Pancreas (tissue), 10 donors: ENCODE measurements at regions not wholly inside any gene's neighbourhood (a gene's known extent, or its start where the extent isn't known, plus 50 kb on each side); places are given as distances from the start of the nearest gene placed in this dataset.

Experiments used
- ATAC-seq, 4 donors: fragments of 200-7000 bp; cut with Tn5 transposase; one replicate each; pipeline versions ENCODE4 v1.8.0 to v1.9.1; 2020; ENCODE audit warnings: mild to moderate bottlenecking in 4 of 4, moderate library complexity in 4 of 4
- DNase-seq, 6 donors: peaks; one replicate each; pipeline ENCODE4 v3.0.0-alpha.2; 2020
- FAIRE-seq: peaks from 2 replicates; lab custom pipeline; 2012; peaks lifted over from hg19 to GRCh38; lab: Jason Lieb, UNC
- H3K27ac ChIP-seq, 4 donors: fragments of 200-600 bp; sonication (generic); 1 replicate in 3 of 4; 2 replicates in 1 of 4; pipeline versions ENCODE4 v1.5.0 to v1.8.0; 2020
- H3K27me3 ChIP-seq, 4 donors: fragments of 200-600 bp; one replicate each; pipeline ENCODE4 v1.8.0; 2021
- H3K36me3 ChIP-seq, 3 donors: fragments of 200-600 bp; sonication (generic) in 1 of 3; one replicate each; pipeline versions ENCODE4 v1.5.0 to v1.8.0; 2020 to 2021
- H3K4me1 ChIP-seq, 3 donors: fragments of 200-600 bp; one replicate each; pipeline ENCODE4 v1.8.0; 2021
- H3K4me3 ChIP-seq, 4 donors: fragments of 200-600 bp; sonication (generic) in 2 of 4; one replicate each; pipeline versions ENCODE4 v1.5.0 to v1.8.0; 2020 to 2021
- H3K9me3 ChIP-seq, 4 donors: fragments of 200-600 bp; one replicate each; pipeline ENCODE4 v1.8.0; 2021
- CTCF ChIP-seq, 4 donors: fragments of 200-600 bp; sonication (generic) in 3 of 4; IDR thresholded peaks; one replicate each; pipeline versions ENCODE4 v1.5.0 to v1.8.0; 2021; ENCODE audit warnings: antibody characterized with exemption in 4 of 4
- WGBS, 2 donors: extraction: QIAGEN DNeasy Blood & Tissue Kit; methylation state at CpG; one replicate each; pipeline ENCODE4 v1.1.7; 2013; 5-methylcytosine and 5-hydroxymethylcytosine counted together
- intact Hi-C, 3 donors: fragments of 100-400 bp; cut with DNase I; formaldehyde crosslinking; loops; one replicate each; pipeline versions ENCODE4 v1.11.1 to v1.14.2; 2022
- donor health status: healthy with polysubstance abuse.
- donor health status: DM: no; HTN: no; CAD: no; lungs with moderate emphysema.
- donor health status: DM: no; HTN: no; CAD: no.
- donor health status: control.
- donor health status: control.
- donor health status: Bipolar disorder and iron deficiency.
- donor health status: DM: yes; HTN: yes; CAD: no.
- donor health status: DM: no; HTN: no; CAD: no.
- donor health status: DM: no; HTN: no; CAD: no.
- donor health status: DM: yes; HTN: yes; CAD: no.

- whole genome bisulfite sequencing, 2 donors: 48 to 49% methylated on average over 2 of the region's 2 CpGs
- no peak for DNase-seq
- Histone ChIP-seq H3K4me1 (no peaks in the 10 kb centered on the region), H3K27ac (no peak overlapping the region), H3K36me3 (no peaks in the 10 kb centered on the region), H3K27me3 (no peaks in the 10 kb centered on the region), H3K4me3 (no peak overlapping the region), H3K9me3 (no peaks in the 10 kb centered on the region)
- intact Hi-C loops: no loop called here
- FAIRE-seq: no peak
- TF ChIP-seq CTCF (IDR thresholded peaks at IDR 0.05): no peak
- no peak for ATAC-seq
Measured at GRCh38 chr3:148223266-148223665, 474.4 kb upstream of the AGTR1 start.

- Histone ChIP-seq H3K9me3 (no peaks in the 10 kb centered on the region), H3K27me3 (no peaks in the 10 kb centered on the region), H3K27ac (no peak overlapping the region), H3K36me3 (no peaks in the 10 kb centered on the region), H3K4me3 (no peak overlapping the region), H3K4me1 (no peaks in the 10 kb centered on the region)
- no peak for TF ChIP-seq CTCF (IDR thresholded peaks at IDR 0.05)
- 81 to 87% methylated on average over 3 of the region's 3 CpGs for WGBS, 2 donors
- ATAC-seq (no peak), DNase-seq (no peak), FAIRE-seq (no peak)
- intact Hi-C loops: no loop called here
Measured at GRCh38 chr3:148226246-148226645, 471.5 kb upstream of the AGTR1 start.

GRCh38 chr3:148227534-148227933 is 470.2 kb upstream of the AGTR1 start:
- 95 to 98% methylated on average over 1 of the region's 1 CpG for WGBS, 2 donors
- DNase-seq (no peak), ATAC-seq (no peak), FAIRE-seq (no peak)
- Histone ChIP-seq H3K36me3 (no peaks in the 10 kb centered on the region), H3K9me3 (no peaks in the 10 kb centered on the region), H3K27me3 (no peaks in the 10 kb centered on the region), H3K27ac (no peak overlapping the region), H3K4me1 (no peaks in the 10 kb centered on the region), H3K4me3 (no peak overlapping the region)
- intact Hi-C loops: no loop called here
- no peak for TF ChIP-seq CTCF (IDR thresholded peaks at IDR 0.05)

GRCh38 chr3:148229107-148229506 is 468.6 kb upstream of the AGTR1 start:
- Histone ChIP-seq H3K27me3 (no peaks in the 10 kb centered on the region), H3K27ac (no peak overlapping the region), H3K4me3 (no peak overlapping the region), H3K9me3 (no peaks in the 10 kb centered on the region), H3K36me3 (no peaks in the 10 kb centered on the region), H3K4me1 (no peaks in the 10 kb centered on the region)
- ATAC-seq: no peak
- intact Hi-C loops: no loop called here
- no peak for FAIRE-seq
- TF ChIP-seq CTCF (IDR thresholded peaks at IDR 0.05): no peak
- DNase-seq: no peak

- Histone ChIP-seq H3K4me1 (no peaks in the 10 kb centered on the region), H3K27me3 (no peaks in the 10 kb centered on the region), H3K4me3 (no peak overlapping the region), H3K36me3 (no peaks in the 10 kb centered on the region), H3K27ac (no peak overlapping the region), H3K9me3 (no peaks in the 10 kb centered on the region)
- no peak for TF ChIP-seq CTCF (IDR thresholded peaks at IDR 0.05)
- WGBS, 2 donors: 80 to 83% methylated on average over 2 of the region's 2 CpGs
- intact Hi-C loops: no loop called here
- ATAC-seq (no peak), FAIRE-seq (no peak), DNase-seq (no peak)
Measured at GRCh38 chr3:148230473-148230872, 467.2 kb upstream of the AGTR1 start.
